Kidney (tissue), 13 donors: ENCODE measurements at regions not wholly inside any gene's neighbourhood (a gene's known extent, or its start where the extent isn't known, plus 50 kb on each side); places are given as distances from the start of the nearest gene placed in this dataset.
A peak's percentile ranks its signal among the peaks of the same experiment; 100 is the strongest.

ENCODE experiments used
- DNase-seq, 5 donors: peaks; one replicate each; pipeline ENCODE4 v3.0.0-alpha.2; 2013 to 2020
- FAIRE-seq: peaks from 2 replicates; lab custom pipeline; 2012; peaks lifted over from hg19 to GRCh38; lab: Jason Lieb, UNC
- H3K27ac ChIP-seq, 2 donors: one replicate each; pipeline ENCODE4 v1.7.0; 2013; ENCODE audit warnings: low read depth in 2 of 2, low read length in 2 of 2, inconsistent platforms in 1 of 2
- H3K27me3 ChIP-seq: one replicate; pipeline ENCODE4 v1.7.1; 2013; ENCODE audit warnings: low read length, inconsistent platforms; ENCODE audit not compliant: control insufficient read depth, insufficient read depth
- H3K36me3 ChIP-seq, 3 donors: one replicate each; pipeline versions ENCODE4 v1.7.0 to v1.7.1; 2013; ENCODE audit warnings: low read length in 3 of 3, control low read depth in 1 of 3, inconsistent platforms in 1 of 3; ENCODE audit not compliant: insufficient read depth in 3 of 3, control insufficient read depth in 2 of 3
- H3K4me1 ChIP-seq, 3 donors: one replicate each; pipeline versions ENCODE4 v1.7.0 to v1.7.1; 2013; ENCODE audit warnings: low read length in 3 of 3, inconsistent platforms in 1 of 3, low read depth in 1 of 3; ENCODE audit not compliant: control insufficient read depth in 2 of 3, insufficient read depth in 2 of 3
- H3K4me3 ChIP-seq, 3 donors: one replicate each; pipeline versions ENCODE4 v1.7.0 to v1.8.1; 2013; ENCODE audit warnings: low read length in 3 of 3, control low read depth in 1 of 3, inconsistent platforms in 1 of 3
- H3K9ac ChIP-seq, 3 donors: one replicate each; pipeline versions ENCODE4 v1.7.0 to v1.7.1; 2013; ENCODE audit warnings: low read length in 3 of 3, control low read depth in 1 of 3, inconsistent platforms in 1 of 3
- H3K9me3 ChIP-seq, 3 donors: one replicate each; pipeline versions ENCODE4 v1.7.0 to v1.7.1; 2013; ENCODE audit warnings: low read length in 3 of 3, control low read depth in 1 of 3, inconsistent platforms in 1 of 3; ENCODE audit not compliant: control insufficient read depth in 2 of 3, insufficient read depth in 1 of 3
- CTCF ChIP-seq: IDR thresholded peaks from 3 replicates; pipeline ENCODE4 v1.5.1; 2012; ENCODE audit warnings: mild to moderate bottlenecking, moderate library complexity, borderline replicate concordance; ENCODE audit not compliant: insufficient read depth; ENCODE audit errors: extremely low read depth
- intact Hi-C: fragments of 100-400 bp; cut with DNase I; formaldehyde crosslinking; loops from one replicate; pipeline ENCODE4 v1.11.1; 2022
- donor health status: control.
- donor health status: control.
- donor health status: control.
- donor health status: control.
- donor health status: control.
- donor health status: DM: yes; HTN: yes; CAD: no.
- donor health status: Normal renal cell carcinoma (clear cell type).

GRCh38 chr7:125484755-125485154 lies 555.1 kb upstream of the POT1 start:
- no peak overlapping the region for H3K9ac ChIP-seq
- no peak overlapping the region for H3K4me3 ChIP-seq
- no peak for TF ChIP-seq CTCF
- intact Hi-C loops: no loop called here
- no peaks in the 10 kb centered on the region for H3K36me3 ChIP-seq
- DNase-seq (no peak), FAIRE-seq (no peak)
- no peaks in the 10 kb centered on the region for H3K27me3 ChIP-seq
- H3K4me1 ChIP-seq: no peaks in the 10 kb centered on the region
- no peak overlapping the region for H3K27ac ChIP-seq
- H3K9me3 ChIP-seq: no peaks in the 10 kb centered on the region

- H3K27me3 ChIP-seq: no peaks in the 10 kb centered on the region
- no peaks in the 10 kb centered on the region for H3K36me3 ChIP-seq
- H3K9ac ChIP-seq: no peak overlapping the region
- no peak for TF ChIP-seq CTCF
- H3K27ac ChIP-seq: no peak overlapping the region
- no peak overlapping the region for H3K4me3 ChIP-seq
- H3K4me1 ChIP-seq: no peaks in the 10 kb centered on the region
- DNase-seq: no peak
- no peak for FAIRE-seq
- no peaks in the 10 kb centered on the region for H3K9me3 ChIP-seq
- intact Hi-C loops: no loop called here
Observed at GRCh38 chr7:125481323-125481722, 551.7 kb upstream of the POT1 start.

- no peak for FAIRE-seq
- H3K36me3 ChIP-seq: no peaks in the 10 kb centered on the region
- H3K27me3 ChIP-seq: no peaks in the 10 kb centered on the region
- no peaks in the 10 kb centered on the region for H3K9me3 ChIP-seq
- DNase-seq: no peak
- TF ChIP-seq CTCF: no peak
- H3K9ac ChIP-seq: no peak overlapping the region
- no peaks in the 10 kb centered on the region for H3K4me1 ChIP-seq
- H3K27ac ChIP-seq: no peak overlapping the region
- H3K4me3 ChIP-seq: no peak overlapping the region
- intact Hi-C loops: no loop called here
Observed at GRCh38 chr7:125480762-125481161, 551.1 kb upstream of the POT1 start.

GRCh38 chr7:125468855-125469174 lies 539.2 kb upstream of the POT1 start:
- Histone ChIP-seq H3K9ac (no peak overlapping the region), H3K4me1 (no peaks in the 10 kb centered on the region), H3K36me3 (no peaks in the 10 kb centered on the region), H3K27ac (no peak overlapping the region), H3K9me3 (no peaks in the 10 kb centered on the region), H3K27me3 (no peaks in the 10 kb centered on the region), H3K4me3 (no peak overlapping the region)
- no peak for FAIRE-seq
- no peak for TF ChIP-seq CTCF
- peak in 1 of 5 donors; percentile 60 for DNase-seq
- intact Hi-C loops: no loop called here
